HUES64 (cell line): ENCODE measurements at regions not wholly inside any gene's neighbourhood (a gene's known extent, or its start where the extent isn't known, plus 50 kb on each side); places are given as distances from the start of the nearest gene placed in this dataset.
"Not testable (repeated sequence)": the region's sequence is repeated elsewhere in the genome, so short reads cannot be mapped to it uniquely, and the experiment has no call there.

Experiments
- H3K27ac ChIP-seq: 2 replicates; pipeline ENCODE4 v1.7.0; 2013; ENCODE audit warnings: low read depth, low read length, inconsistent platforms
- H3K27me3 ChIP-seq: 2 replicates; pipeline ENCODE4 v1.6.1; 2013; ENCODE audit warnings: mild to moderate bottlenecking, low read length; ENCODE audit not compliant: insufficient read depth
- H3K36me3 ChIP-seq: 2 replicates; pipeline ENCODE4 v1.6.1; 2013; ENCODE audit warnings: mild to moderate bottlenecking, low read length; ENCODE audit not compliant: insufficient read depth
- H3K4me1 ChIP-seq: 2 replicates; pipeline ENCODE4 v1.6.1; 2013; ENCODE audit warnings: mild to moderate bottlenecking, low read length, moderate library complexity; ENCODE audit not compliant: insufficient read depth
- H3K4me3 ChIP-seq: 2 replicates; pipeline ENCODE4 v1.5.1; 2013; ENCODE audit warnings: mild to moderate bottlenecking, low read length, moderate library complexity
- H3K9ac ChIP-seq: 2 replicates; pipeline ENCODE4 v1.6.1; 2013; ENCODE audit warnings: mild to moderate bottlenecking, low read depth, low read length
- H3K9me3 ChIP-seq: 2 replicates; pipeline ENCODE4 v1.6.1; 2013; ENCODE audit warnings: low read depth, low read length; ENCODE audit not compliant: insufficient read depth
- WGBS: fragments of 150-250, 120-280 bp; methylation state at CpG from one replicate; pipeline ENCODE4 v1.1.7; 2013; ENCODE audit warnings: missing lambda C conversion rate; 5-methylcytosine and 5-hydroxymethylcytosine counted together

GRCh38 chr1:67551375-67551774 is 121.2 kb upstream of the SERBP1 start:
- Histone ChIP-seq H3K4me3 (no peak overlapping the region), H3K27ac (no peak overlapping the region), H3K9me3 (no peaks in the 10 kb centered on the region), H3K27me3 (no peaks in the 10 kb centered on the region), H3K9ac (no peak overlapping the region), H3K4me1 (no peaks in the 10 kb centered on the region), H3K36me3 (no peaks in the 10 kb centered on the region)
- 95% methylated on average over 6 of the region's 6 CpGs for WGBS

GRCh38 chr1:67552336-67552759 is 122.1 kb upstream of the SERBP1 start:
- Histone ChIP-seq H3K27ac (no peak overlapping the region), H3K27me3 (no peaks in the 10 kb centered on the region), H3K9ac (no peak overlapping the region), H3K4me1 (no peaks in the 10 kb centered on the region), H3K4me3 (no peak overlapping the region), H3K9me3 (no peaks in the 10 kb centered on the region), H3K36me3 (no peaks in the 10 kb centered on the region)
- WGBS = 68% methylated on average over 3 of the region's 3 CpGs

GRCh38 chr1:67554204-67554603 is 124.0 kb upstream of the SERBP1 start:
- H3K27me3 ChIP-seq, H3K4me1 ChIP-seq, H3K9me3 ChIP-seq, H3K4me3 ChIP-seq, H3K27ac ChIP-seq, H3K36me3 ChIP-seq, H3K9ac ChIP-seq: not testable (repeated sequence)
- WGBS = 94% methylated on average over 4 of the region's 5 CpGs

GRCh38 chr1:67555461-67556296 is 125.5 kb upstream of the SERBP1 start:
- no peaks in the 10 kb centered on the region for H3K4me1 ChIP-seq
- H3K9ac ChIP-seq = no peak overlapping the region

GRCh38 chr1:67556297-67556900 is 126.2 kb upstream of the SERBP1 start:
- WGBS = 79% methylated on average over 5 of the region's 5 CpGs
- H3K4me1 ChIP-seq = no peaks in the 10 kb centered on the region

More at GRCh38 chr1:67555461-67556296, 125.5 kb upstream of the SERBP1 start:
- Histone ChIP-seq H3K36me3 (no peaks in the 10 kb centered on the region), H3K9me3 (no peaks in the 10 kb centered on the region), H3K4me3 (no peak overlapping the region), H3K27ac (no peak overlapping the region), H3K27me3 (no peaks in the 10 kb centered on the region)
- WGBS = 64% methylated on average over 12 of the region's 15 CpGs

GRCh38 chr1:67557696-67558448 is 127.1 kb upstream of the GADD45A start:
- Histone ChIP-seq H3K36me3 (no peaks in the 10 kb centered on the region), H3K9ac (no peak overlapping the region), H3K27ac (no peak overlapping the region), H3K9me3 (no peaks in the 10 kb centered on the region), H3K4me1 (no peaks in the 10 kb centered on the region), H3K4me3 (no peak overlapping the region), H3K27me3 (no peaks in the 10 kb centered on the region)
- 91% methylated on average over 11 of the region's 11 CpGs for WGBS

More at GRCh38 chr1:67556297-67556900, 126.2 kb upstream of the SERBP1 start:
- H3K27ac ChIP-seq = no peak overlapping the region
- H3K36me3 ChIP-seq = no peaks in the 10 kb centered on the region
- H3K9ac ChIP-seq = no peak overlapping the region
- H3K4me3 ChIP-seq = no peak overlapping the region
- H3K9me3 ChIP-seq = no peaks in the 10 kb centered on the region
- H3K27me3 ChIP-seq = no peaks in the 10 kb centered on the region

GRCh38 chr1:67558449-67559193 is 126.4 kb upstream of the GADD45A start:
- H3K9ac ChIP-seq = no peak overlapping the region
- no peaks in the 10 kb centered on the region for H3K4me1 ChIP-seq
- H3K4me3 ChIP-seq = no peak overlapping the region
- no peaks in the 10 kb centered on the region for H3K27me3 ChIP-seq
- H3K27ac ChIP-seq = no peak overlapping the region
- WGBS = 88% methylated on average over 9 of the region's 9 CpGs
- no peaks in the 10 kb centered on the region for H3K36me3 ChIP-seq
- H3K9me3 ChIP-seq = no peaks in the 10 kb centered on the region

GRCh38 chr1:67559222-67559700 is 125.7 kb upstream of the GADD45A start:
- Histone ChIP-seq H3K27ac (no peak overlapping the region), H3K36me3 (no peaks in the 10 kb centered on the region), H3K4me3 (no peak overlapping the region), H3K9me3 (no peaks in the 10 kb centered on the region), H3K9ac (no peak overlapping the region), H3K27me3 (no peaks in the 10 kb centered on the region), H3K4me1 (no peaks in the 10 kb centered on the region)
- WGBS = 76% methylated on average over 16 of the region's 16 CpGs

- WGBS = 93% methylated on average over 10 of the region's 10 CpGs
- no peaks in the 10 kb centered on the region for H3K9me3 ChIP-seq
- no peaks in the 10 kb centered on the region for H3K4me1 ChIP-seq
- no peaks in the 10 kb centered on the region for H3K36me3 ChIP-seq
- H3K27ac ChIP-seq = no peak overlapping the region
- H3K27me3 ChIP-seq = no peaks in the 10 kb centered on the region
- no peak overlapping the region for H3K9ac ChIP-seq
- H3K4me3 ChIP-seq = no peak overlapping the region
Measured at GRCh38 chr1:67560580-67561255, 124.3 kb upstream of the GADD45A start.

GRCh38 chr1:67561704-67562113 is 123.3 kb upstream of the GADD45A start:
- Histone ChIP-seq H3K9ac (no peak overlapping the region), H3K27ac (no peak overlapping the region), H3K36me3 (no peaks in the 10 kb centered on the region), H3K9me3 (no peaks in the 10 kb centered on the region), H3K27me3 (no peaks in the 10 kb centered on the region), H3K4me1 (no peaks in the 10 kb centered on the region), H3K4me3 (no peak overlapping the region)
- 8% methylated on average over 4 of the region's 4 CpGs for WGBS
